ENCODE measurements at regions not wholly inside any gene's neighbourhood (a gene's known extent, or its start where the extent isn't known, plus 50 kb on each side); places are given as distances from the start of the nearest gene placed in this dataset.

- TF ChIP-seq CTCF (IDR thresholded peaks at IDR 0.05) (no peak), POLR2A (IDR thresholded peaks at IDR 0.05) (no peak)
Measured at GRCh38 chr22:48486134-48486532, 1341.5 kb downstream of the BRD1 start.

Data from heart left ventricle (tissue), 13 donors.